Middle frontal gyrus (tissue), 1 donor: ENCODE measurements at regions not wholly inside any gene's neighbourhood (a gene's known extent, or its start where the extent isn't known, plus 50 kb on each side); places are given as distances from the start of the nearest gene placed in this dataset.
A peak's percentile ranks its signal among the peaks of the same experiment; 100 is the strongest.

Experiments used
- DNase-seq: peaks from one replicate; pipeline ENCODE4 v3.0.0-alpha.2; 2015; ENCODE audit warnings: low spot score; ENCODE audit errors: extremely low spot score

- DNase-seq = no peak
Observed at GRCh38 chr11:112511911-112512310, 251.3 kb upstream of the PLET1 start.

- no peak for DNase-seq
Observed at GRCh38 chr11:112513417-112513816, 252.8 kb upstream of the PLET1 start.

GRCh38 chr11:112514011-112514740, 253.5 kb upstream of the PLET1 start:
- peak; percentile 16 for DNase-seq

GRCh38 chr11:112516261-112516660, 255.6 kb upstream of the PLET1 start:
- DNase-seq = no peak

- DNase-seq = no peak
Observed at GRCh38 chr11:112516755-112517154, 256.1 kb upstream of the PLET1 start.

- no peak for DNase-seq
Observed at GRCh38 chr11:112518371-112518770, 257.7 kb upstream of the PLET1 start.

- no peak for DNase-seq
Observed at GRCh38 chr11:112519751-112520150, 259.1 kb upstream of the PLET1 start.

GRCh38 chr11:112520354-112520753, 259.7 kb upstream of the PLET1 start:
- no peak for DNase-seq

- DNase-seq = no peak
Observed at GRCh38 chr11:112522536-112522935, 261.9 kb upstream of the PLET1 start.

- DNase-seq = no peak
Observed at GRCh38 chr11:112523031-112523430, 262.4 kb upstream of the PLET1 start.

GRCh38 chr11:112523477-112523876, 262.8 kb upstream of the PLET1 start:
- peak; percentile 26 for DNase-seq

GRCh38 chr11:112523951-112524350, 263.3 kb upstream of the PLET1 start:
- DNase-seq = no peak

- no peak for DNase-seq
Observed at GRCh38 chr11:112524798-112525197, 264.1 kb upstream of the PLET1 start.

- DNase-seq = no peak
Observed at GRCh38 chr11:112525270-112525669, 264.6 kb upstream of the PLET1 start.

GRCh38 chr11:112525844-112526590, 265.4 kb upstream of the PLET1 start:
- no peak for DNase-seq

- no peak for DNase-seq
Observed at GRCh38 chr11:112526699-112527416, 266.2 kb upstream of the PLET1 start.

- DNase-seq = no peak
Observed at GRCh38 chr11:112529071-112529470, 268.4 kb upstream of the PLET1 start.

- no peak for DNase-seq
Observed at GRCh38 chr11:112532506-112532905, 271.8 kb upstream of the PLET1 start.

GRCh38 chr11:112533682-112534081, 273.0 kb upstream of the PLET1 start:
- no peak for DNase-seq

- DNase-seq = no peak
Observed at GRCh38 chr11:112534208-112534607, 273.5 kb upstream of the PLET1 start.

GRCh38 chr11:112537026-112537425, 276.4 kb upstream of the PLET1 start:
- no peak for DNase-seq

- DNase-seq = no peak
Observed at GRCh38 chr11:112537846-112538330, 277.2 kb upstream of the PLET1 start.
